ENCODE measurements at regions not wholly inside any gene's neighbourhood (a gene's known extent, or its start where the extent isn't known, plus 50 kb on each side); places are given as distances from the start of the nearest gene placed in this dataset.

- Histone ChIP-seq H3K4me1 (ENCODE audit: low read depth, poor library complexity, severe bottlenecking) (peaks cover 17% of the 10 kb centered on the region), H3K27me3 (ENCODE audit: insufficient read depth, low read depth) (no peaks in the 10 kb centered on the region), H3K36me3 (ENCODE audit: insufficient read depth) (no peaks in the 10 kb centered on the region), H4K20me1 (ENCODE audit: insufficient read depth) (no peaks in the 10 kb centered on the region), H3K79me2 (ENCODE audit: insufficient read depth, low read depth) (no peaks in the 10 kb centered on the region), H3K4me3 (IDR thresholded peaks at IDR 0.05; ENCODE audit: insufficient read depth, low read depth, low read length) (no peak overlapping the region), H3K4me2 (peak overlapping the region; percentile 30), H3K9ac (no peak overlapping the region), H3K27ac (no peak overlapping the region), H2AFZ (ENCODE audit: low read depth) (peak overlapping the region; percentile 22)
- no peak for TF ChIP-seq CTCF (conservative IDR thresholded peaks at IDR 0.05; ENCODE audit: low read depth, low read length)
These were observed 1004.9 kb upstream of the ADGRB3 start for GRCh38 chr6:67630146-67630545.

GRCh38 chr6:67629258-67629657 is 1005.8 kb upstream of the ADGRB3 start:
- no peaks in the 10 kb centered on the region for H4K20me1 ChIP-seq (ENCODE audit: insufficient read depth)
- H3K4me2 ChIP-seq, result no peak overlapping the region
- no peak overlapping the region for H3K4me3 ChIP-seq (IDR thresholded peaks at IDR 0.05; ENCODE audit: insufficient read depth, low read depth, low read length)
- no peaks in the 10 kb centered on the region for H3K36me3 ChIP-seq (ENCODE audit: insufficient read depth)
- no peaks in the 10 kb centered on the region for H3K27me3 ChIP-seq (ENCODE audit: insufficient read depth, low read depth)
- no peak overlapping the region for H2AFZ ChIP-seq (ENCODE audit: low read depth)
- TF ChIP-seq CTCF (conservative IDR thresholded peaks at IDR 0.05; ENCODE audit: low read depth, low read length), result no peak
- no peak overlapping the region for H3K9ac ChIP-seq
- H3K79me2 ChIP-seq (ENCODE audit: insufficient read depth, low read depth), result no peaks in the 10 kb centered on the region
- H3K27ac ChIP-seq, result no peak overlapping the region
- peaks cover 17% of the 10 kb centered on the region for H3K4me1 ChIP-seq (ENCODE audit: low read depth, poor library complexity, severe bottlenecking)

GRCh38 chr6:67615796-67616195 is 1019.3 kb upstream of the ADGRB3 start:
- no peak for TF ChIP-seq CTCF (conservative IDR thresholded peaks at IDR 0.05; ENCODE audit: low read depth, low read length)
- Histone ChIP-seq H3K27ac (no peak overlapping the region), H3K4me2 (no peak overlapping the region), H3K36me3 (ENCODE audit: insufficient read depth) (no peaks in the 10 kb centered on the region), H3K27me3 (ENCODE audit: insufficient read depth, low read depth) (no peaks in the 10 kb centered on the region), H4K20me1 (ENCODE audit: insufficient read depth) (no peaks in the 10 kb centered on the region), H2AFZ (ENCODE audit: low read depth) (no peak overlapping the region), H3K79me2 (ENCODE audit: insufficient read depth, low read depth) (no peaks in the 10 kb centered on the region), H3K4me3 (IDR thresholded peaks at IDR 0.05; ENCODE audit: insufficient read depth, low read depth, low read length) (no peak overlapping the region), H3K4me1 (ENCODE audit: low read depth, poor library complexity, severe bottlenecking) (no peaks in the 10 kb centered on the region), H3K9ac (no peak overlapping the region)

GRCh38 chr6:67608099-67608749 is 1026.9 kb upstream of the ADGRB3 start:
- H3K27me3 ChIP-seq (ENCODE audit: insufficient read depth, low read depth), result no peaks in the 10 kb centered on the region
- H2AFZ ChIP-seq (ENCODE audit: low read depth), result no peak overlapping the region
- H3K27ac ChIP-seq, result no peak overlapping the region
- H3K9ac ChIP-seq, result no peak overlapping the region
- H3K79me2 ChIP-seq (ENCODE audit: insufficient read depth, low read depth), result no peaks in the 10 kb centered on the region
- no peaks in the 10 kb centered on the region for H3K36me3 ChIP-seq (ENCODE audit: insufficient read depth)
- no peak overlapping the region for H3K4me3 ChIP-seq (IDR thresholded peaks at IDR 0.05; ENCODE audit: insufficient read depth, low read depth, low read length)
- H3K4me2 ChIP-seq, result no peak overlapping the region
- no peak for TF ChIP-seq CTCF (conservative IDR thresholded peaks at IDR 0.05; ENCODE audit: low read depth, low read length)
- H3K4me1 ChIP-seq (ENCODE audit: low read depth, poor library complexity, severe bottlenecking), result no peaks in the 10 kb centered on the region
- no peaks in the 10 kb centered on the region for H4K20me1 ChIP-seq (ENCODE audit: insufficient read depth)
